Kidney (tissue), 13 donors: ENCODE measurements at regions not wholly inside any gene's neighbourhood (a gene's known extent, or its start where the extent isn't known, plus 50 kb on each side); places are given as distances from the start of the nearest gene placed in this dataset.

Source experiments
- DNase-seq, 5 donors: peaks; one replicate each; pipeline ENCODE4 v3.0.0-alpha.2; 2013 to 2020
- FAIRE-seq: peaks from 2 replicates; lab custom pipeline; 2012; peaks lifted over from hg19 to GRCh38; lab: Jason Lieb, UNC
- H3K27ac ChIP-seq, 2 donors: one replicate each; pipeline ENCODE4 v1.7.0; 2013; ENCODE audit warnings: low read depth in 2 of 2, low read length in 2 of 2, inconsistent platforms in 1 of 2
- H3K27me3 ChIP-seq: one replicate; pipeline ENCODE4 v1.7.1; 2013; ENCODE audit warnings: low read length, inconsistent platforms; ENCODE audit not compliant: control insufficient read depth, insufficient read depth
- H3K36me3 ChIP-seq, 3 donors: one replicate each; pipeline versions ENCODE4 v1.7.0 to v1.7.1; 2013; ENCODE audit warnings: low read length in 3 of 3, control low read depth in 1 of 3, inconsistent platforms in 1 of 3; ENCODE audit not compliant: insufficient read depth in 3 of 3, control insufficient read depth in 2 of 3
- H3K4me1 ChIP-seq, 3 donors: one replicate each; pipeline versions ENCODE4 v1.7.0 to v1.7.1; 2013; ENCODE audit warnings: low read length in 3 of 3, inconsistent platforms in 1 of 3, low read depth in 1 of 3; ENCODE audit not compliant: control insufficient read depth in 2 of 3, insufficient read depth in 2 of 3
- H3K4me3 ChIP-seq, 3 donors: one replicate each; pipeline versions ENCODE4 v1.7.0 to v1.8.1; 2013; ENCODE audit warnings: low read length in 3 of 3, control low read depth in 1 of 3, inconsistent platforms in 1 of 3
- H3K9ac ChIP-seq, 3 donors: one replicate each; pipeline versions ENCODE4 v1.7.0 to v1.7.1; 2013; ENCODE audit warnings: low read length in 3 of 3, control low read depth in 1 of 3, inconsistent platforms in 1 of 3
- H3K9me3 ChIP-seq, 3 donors: one replicate each; pipeline versions ENCODE4 v1.7.0 to v1.7.1; 2013; ENCODE audit warnings: low read length in 3 of 3, control low read depth in 1 of 3, inconsistent platforms in 1 of 3; ENCODE audit not compliant: control insufficient read depth in 2 of 3, insufficient read depth in 1 of 3
- intact Hi-C: fragments of 100-400 bp; cut with DNase I; formaldehyde crosslinking; loops from one replicate; pipeline ENCODE4 v1.11.1; 2022
- TF ChIP-seq, protein P1 (sequence below): IDR thresholded peaks from 3 replicates; pipeline ENCODE4 v1.5.1; 2012; ENCODE audit warnings: mild to moderate bottlenecking, moderate library complexity, borderline replicate concordance; ENCODE audit not compliant: insufficient read depth; ENCODE audit errors: extremely low read depth
- donor health status: control.
- donor health status: control.
- donor health status: control.
- donor health status: control.
- donor health status: control.
- donor health status: DM: yes; HTN: yes; CAD: no.
- donor health status: Normal renal cell carcinoma (clear cell type).

DNA sequence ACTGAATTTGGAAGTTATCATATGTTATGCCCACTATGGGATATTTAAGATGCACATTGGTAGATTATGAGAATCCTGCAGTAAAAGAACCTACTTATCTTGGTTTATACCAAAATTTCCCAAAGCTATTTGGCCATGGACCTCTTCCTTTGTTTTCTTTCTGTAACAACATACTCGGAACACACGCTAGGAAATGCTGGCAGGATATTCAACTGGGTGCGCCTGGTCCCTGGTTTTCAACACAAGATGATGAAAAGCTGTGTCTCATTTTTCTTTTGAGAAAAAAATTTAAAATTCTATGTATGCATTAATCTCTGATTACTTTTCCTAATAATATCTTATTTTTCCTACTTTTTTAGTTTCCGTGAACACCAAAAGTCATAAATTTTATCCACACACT is 128.5 kb upstream of the NRP1 start:
- DNase-seq (no peak), FAIRE-seq (no peak)
- Histone ChIP-seq H3K9me3 (no peaks in the 10 kb centered on the region), H3K36me3 (no peaks in the 10 kb centered on the region), H3K4me3 (no peak overlapping the region), H3K27ac (no peak overlapping the region), H3K9ac (no peak overlapping the region), H3K4me1 (no peaks in the 10 kb centered on the region), H3K27me3 (no peaks in the 10 kb centered on the region)
- intact Hi-C loops: no loop called here
- TF ChIP-seq, protein P1, sequence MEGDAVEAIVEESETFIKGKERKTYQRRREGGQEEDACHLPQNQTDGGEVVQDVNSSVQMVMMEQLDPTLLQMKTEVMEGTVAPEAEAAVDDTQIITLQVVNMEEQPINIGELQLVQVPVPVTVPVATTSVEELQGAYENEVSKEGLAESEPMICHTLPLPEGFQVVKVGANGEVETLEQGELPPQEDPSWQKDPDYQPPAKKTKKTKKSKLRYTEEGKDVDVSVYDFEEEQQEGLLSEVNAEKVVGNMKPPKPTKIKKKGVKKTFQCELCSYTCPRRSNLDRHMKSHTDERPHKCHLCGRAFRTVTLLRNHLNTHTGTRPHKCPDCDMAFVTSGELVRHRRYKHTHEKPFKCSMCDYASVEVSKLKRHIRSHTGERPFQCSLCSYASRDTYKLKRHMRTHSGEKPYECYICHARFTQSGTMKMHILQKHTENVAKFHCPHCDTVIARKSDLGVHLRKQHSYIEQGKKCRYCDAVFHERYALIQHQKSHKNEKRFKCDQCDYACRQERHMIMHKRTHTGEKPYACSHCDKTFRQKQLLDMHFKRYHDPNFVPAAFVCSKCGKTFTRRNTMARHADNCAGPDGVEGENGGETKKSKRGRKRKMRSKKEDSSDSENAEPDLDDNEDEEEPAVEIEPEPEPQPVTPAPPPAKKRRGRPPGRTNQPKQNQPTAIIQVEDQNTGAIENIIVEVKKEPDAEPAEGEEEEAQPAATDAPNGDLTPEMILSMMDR: no peak

- Histone ChIP-seq H3K36me3 (no peaks in the 10 kb centered on the region), H3K9me3 (no peaks in the 10 kb centered on the region), H3K27ac (no peak overlapping the region), H3K27me3 (no peaks in the 10 kb centered on the region), H3K9ac (no peak overlapping the region), H3K4me1 (no peaks in the 10 kb centered on the region), H3K4me3 (no peak overlapping the region)
- no peak for DNase-seq
- intact Hi-C loops: no loop called here
- TF ChIP-seq, protein P1: no peak
- FAIRE-seq: no peak
These were observed 126.8 kb upstream of the NRP1 start for GRCh38 chr10:33461295-33461640.

- no peak for FAIRE-seq
- Histone ChIP-seq H3K36me3 (no peaks in the 10 kb centered on the region), H3K27me3 (no peaks in the 10 kb centered on the region), H3K9me3 (no peaks in the 10 kb centered on the region), H3K4me3 (no peak overlapping the region), H3K4me1 (no peaks in the 10 kb centered on the region), H3K9ac (no peak overlapping the region), H3K27ac (no peak overlapping the region)
- intact Hi-C loops: no loop called here
- DNase-seq: no peak
- TF ChIP-seq, protein P1: no peak
These were observed 126.2 kb upstream of the NRP1 start for GRCh38 chr10:33460505-33461294.

DNA sequence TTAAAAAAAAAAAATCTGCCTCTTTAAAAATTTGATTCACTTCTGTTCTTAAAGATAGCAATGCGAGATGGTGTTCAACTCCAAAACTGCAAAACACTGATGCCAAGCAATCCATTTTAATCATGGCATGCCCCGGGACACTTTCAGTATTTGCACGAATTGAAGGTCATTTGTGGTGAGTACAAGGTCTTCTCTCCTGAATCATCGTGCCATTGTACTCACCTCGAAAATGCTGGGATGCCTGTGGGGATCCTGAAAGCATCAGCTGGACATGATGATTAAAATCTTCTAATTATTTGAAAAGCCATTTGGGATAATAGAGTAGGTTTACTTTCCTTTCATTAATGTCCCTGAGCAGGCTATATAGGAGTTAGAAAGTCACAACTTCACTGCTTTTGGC is 125.1 kb upstream of the NRP1 start:
- FAIRE-seq (no peak), DNase-seq (no peak)
- no peaks in the 10 kb centered on the region for H3K27me3 ChIP-seq
- TF ChIP-seq, protein P1: no peak
- intact Hi-C loops: no loop called here
- H3K4me3 ChIP-seq: no peak overlapping the region
- no peak overlapping the region for H3K27ac ChIP-seq
- H3K9ac ChIP-seq: no peak overlapping the region
- no peaks in the 10 kb centered on the region for H3K4me1 ChIP-seq
- no peaks in the 10 kb centered on the region for H3K9me3 ChIP-seq
- H3K36me3 ChIP-seq: no peaks in the 10 kb centered on the region
